ENCODE measurements at regions not wholly inside any gene's neighbourhood (a gene's known extent, or its start where the extent isn't known, plus 50 kb on each side); places are given as distances from the start of the nearest gene placed in this dataset. TPM values are rescaled to one million over a fixed set of nuclear protein-coding genes. Genes with fewer than 3 reads are reported as not detected.

DNA sequence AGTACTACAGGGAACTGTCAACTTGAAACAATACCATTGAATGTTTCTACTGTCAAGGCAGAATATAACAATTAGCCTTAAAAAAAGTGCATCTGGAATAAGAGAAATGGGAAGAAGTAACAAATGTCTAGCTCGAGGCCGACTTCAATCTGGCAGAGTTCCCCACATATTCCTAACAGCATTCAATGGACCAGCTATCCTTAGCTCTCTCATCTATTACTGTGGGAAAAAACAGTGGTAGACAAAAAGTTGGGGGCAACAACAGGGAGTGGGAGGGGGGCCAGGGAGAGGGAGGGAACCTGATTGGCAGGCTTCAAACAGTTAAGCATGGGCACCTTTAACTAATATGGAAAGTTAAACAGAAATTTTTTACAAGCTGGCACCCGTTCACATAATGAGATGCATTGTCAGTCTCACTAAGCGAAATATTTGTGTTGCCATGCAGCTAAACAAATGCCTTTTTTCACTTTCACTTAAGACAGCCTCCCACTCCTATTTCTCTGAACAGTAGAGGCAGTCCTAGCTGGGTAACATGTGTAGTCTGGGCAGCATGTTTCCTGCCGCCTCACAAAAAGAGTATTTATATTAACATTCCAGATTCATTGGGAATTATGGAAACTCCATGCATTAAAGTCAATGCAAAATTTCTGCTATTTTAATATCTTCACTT is 62.2 kb upstream of the SOX6 start:
- no peak for TF ChIP-seq CTCF (IDR thresholded peaks at IDR 0.05; ENCODE audit: insufficient read depth, low read length)
- H3K4me3 ChIP-seq (ENCODE audit: low read depth, low read length): no peak overlapping the region
- no peak for DNase-seq (ENCODE audit: low read depth)

DNA sequence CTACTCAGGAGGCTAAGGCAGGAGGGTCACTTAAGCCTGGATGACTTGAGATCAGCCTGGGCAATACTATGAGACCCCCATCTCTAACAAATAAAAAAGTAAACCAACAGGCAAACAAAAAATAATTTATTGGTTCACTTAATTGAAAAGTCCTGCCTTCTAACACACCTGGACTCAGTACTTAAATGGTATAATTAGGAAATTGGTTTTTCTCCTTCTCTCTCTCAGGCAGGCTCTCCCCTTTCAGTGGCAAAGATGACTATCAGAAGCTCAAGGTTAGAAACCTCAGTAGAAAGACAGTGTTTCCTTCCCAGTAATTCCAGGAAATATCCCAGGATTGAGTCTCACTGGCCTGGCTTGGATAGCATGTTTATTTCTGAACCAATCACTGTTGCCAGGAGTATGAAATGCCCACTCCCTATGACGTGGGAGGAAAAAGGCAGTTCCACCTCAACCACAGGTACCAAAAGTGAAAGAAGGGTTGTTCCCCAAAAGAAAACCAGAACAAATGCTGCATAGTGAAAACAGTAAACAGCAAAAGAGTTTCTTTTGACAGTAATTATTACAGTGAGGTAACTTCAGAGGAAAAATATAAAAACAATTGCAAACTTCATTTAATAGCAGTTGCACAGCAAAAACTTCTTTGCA is 56.3 kb upstream of the SOX6 start:
- no peak for DNase-seq (ENCODE audit: low read depth)
- no peak overlapping the region for H3K4me3 ChIP-seq (ENCODE audit: low read depth, low read length)
- no peak for TF ChIP-seq CTCF (IDR thresholded peaks at IDR 0.05; ENCODE audit: insufficient read depth, low read length)

DNA sequence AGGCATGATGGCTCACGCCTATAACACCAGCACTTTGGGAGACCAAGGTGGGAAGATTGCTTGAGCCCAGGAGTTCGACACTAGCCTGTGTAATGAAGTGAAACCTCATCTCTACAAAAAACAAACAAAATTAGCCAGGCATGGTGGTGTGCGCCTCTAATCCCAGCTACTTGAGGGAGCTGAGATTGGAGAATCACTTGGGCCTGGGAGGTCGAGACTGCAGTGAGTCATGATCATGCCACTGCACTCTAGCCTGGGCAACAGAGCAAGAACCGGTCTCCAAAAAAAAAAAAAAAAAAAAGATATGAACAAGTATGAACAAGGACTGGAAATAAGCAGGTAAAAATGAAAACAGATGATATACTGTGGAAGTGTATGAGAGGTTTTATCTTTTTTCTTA is 54.1 kb upstream of the SOX6 start:
- no peak for TF ChIP-seq CTCF (IDR thresholded peaks at IDR 0.05; ENCODE audit: insufficient read depth, low read length)
- no peak for DNase-seq (ENCODE audit: low read depth)
- no peak overlapping the region for H3K4me3 ChIP-seq (ENCODE audit: low read depth, low read length)

GRCh38 chr11:16408619-16409018 is 52.3 kb upstream of the SOX6 start:
- DNase-seq (ENCODE audit: low read depth): no peak
- no peak overlapping the region for H3K4me3 ChIP-seq (ENCODE audit: low read depth, low read length)
- TF ChIP-seq CTCF (IDR thresholded peaks at IDR 0.05; ENCODE audit: insufficient read depth, low read length): no peak

DNA sequence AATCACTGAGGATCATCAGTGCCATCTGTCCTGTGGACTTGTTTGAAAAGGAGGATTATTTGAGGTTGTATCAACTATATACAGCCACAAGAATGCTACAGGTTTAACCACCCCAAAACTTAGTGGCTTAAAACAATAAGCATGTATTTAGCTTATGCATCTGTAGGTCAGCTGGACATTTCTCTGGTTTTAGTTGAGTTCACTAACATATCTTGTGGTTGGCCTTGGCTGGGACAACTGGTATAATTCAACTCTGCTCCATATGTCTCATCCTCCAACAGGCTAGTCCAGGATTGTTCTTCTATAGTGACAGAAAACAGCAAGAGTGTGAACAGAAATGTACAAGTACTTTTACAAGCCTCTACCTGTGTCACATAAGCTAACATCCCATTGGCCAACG is 49.9 kb upstream of the SOX6 start:
- TF ChIP-seq CTCF (IDR thresholded peaks at IDR 0.05; ENCODE audit: insufficient read depth, low read length): no peak
- no peak for DNase-seq (ENCODE audit: low read depth)
- no peak overlapping the region for H3K4me3 ChIP-seq (ENCODE audit: low read depth, low read length)

Small RNA genes lying in the stretch of these regions (small RNA-seq; reads per million reads assigned to genes)
- not detected for gene RN7SL188P
